ENCODE measurements at regions not wholly inside any gene's neighbourhood (a gene's known extent, or its start where the extent isn't known, plus 50 kb on each side); places are given as distances from the start of the nearest gene placed in this dataset.

GRCh38 chr10:29158066-29158465 lies 130.8 kb upstream of the LYZL1 start:
- TF ChIP-seq POLR2A (IDR thresholded peaks at IDR 0.05): no peak
- TF ChIP-seq CTCF (IDR thresholded peaks at IDR 0.05): no peak
